GM11168 (cell line): ENCODE measurements at regions not wholly inside any gene's neighbourhood (a gene's known extent, or its start where the extent isn't known, plus 50 kb on each side); places are given as distances from the start of the nearest gene placed in this dataset.

Source experiments
- in situ Hi-C: fragments of 300-500 bp; cut with MboI; formaldehyde crosslinking; loops from one replicate; pipeline ENCODE4 v1.12.0; 2022; ENCODE audit warnings: low sequenced_read_pairs; ENCODE audit not compliant: unreplicated experiment

DNA sequence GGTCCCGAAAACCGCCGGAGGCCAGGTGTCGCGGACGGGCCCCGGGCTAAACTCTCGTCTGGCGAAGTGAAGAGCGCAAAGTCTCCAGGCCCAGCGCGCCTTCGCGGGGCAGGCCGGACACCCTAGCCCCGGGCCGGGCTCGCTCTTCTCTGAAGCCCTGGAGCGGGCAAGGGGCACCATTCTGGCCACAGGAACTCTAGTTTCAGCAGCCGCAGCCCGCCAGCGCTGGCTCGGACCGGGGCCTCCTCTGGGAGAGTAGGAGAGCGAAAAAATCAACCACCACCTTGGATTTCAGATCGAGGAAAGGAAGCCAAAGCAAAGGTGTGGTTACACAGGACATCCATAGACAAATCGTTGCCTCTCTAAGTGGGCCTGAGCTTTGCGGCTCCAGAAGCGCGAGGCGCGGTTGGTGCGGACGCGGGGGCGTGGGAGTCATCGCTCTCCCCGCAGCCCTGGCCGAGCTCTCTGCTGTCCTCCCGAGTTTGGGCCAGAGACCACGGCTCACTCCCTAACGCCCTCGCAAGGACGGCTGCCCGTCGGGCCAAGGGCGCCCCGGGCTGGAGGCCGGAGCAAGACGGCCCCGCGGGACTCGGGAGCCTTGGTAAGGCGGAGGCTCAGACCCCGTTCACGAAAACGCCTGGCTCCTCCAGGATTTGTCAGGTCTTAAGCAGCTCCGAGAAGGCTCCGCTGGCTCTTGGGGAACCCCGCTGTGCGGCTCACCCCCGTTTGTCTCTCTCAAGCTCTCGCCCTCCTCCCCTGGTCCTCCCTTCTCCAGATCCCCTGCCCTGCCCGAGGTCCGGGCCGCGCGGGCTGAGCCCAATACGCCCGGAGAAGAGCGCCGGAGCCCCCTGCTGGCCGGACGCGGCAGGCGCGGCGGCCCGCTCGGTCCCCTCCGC is 132.9 kb upstream of the DPYD start:
- in situ Hi-C loops: loop anchor here (25.0 kb wide), 1 partner anchor 1066 kb away; no protein-coding TSS in a partner anchor

DNA sequence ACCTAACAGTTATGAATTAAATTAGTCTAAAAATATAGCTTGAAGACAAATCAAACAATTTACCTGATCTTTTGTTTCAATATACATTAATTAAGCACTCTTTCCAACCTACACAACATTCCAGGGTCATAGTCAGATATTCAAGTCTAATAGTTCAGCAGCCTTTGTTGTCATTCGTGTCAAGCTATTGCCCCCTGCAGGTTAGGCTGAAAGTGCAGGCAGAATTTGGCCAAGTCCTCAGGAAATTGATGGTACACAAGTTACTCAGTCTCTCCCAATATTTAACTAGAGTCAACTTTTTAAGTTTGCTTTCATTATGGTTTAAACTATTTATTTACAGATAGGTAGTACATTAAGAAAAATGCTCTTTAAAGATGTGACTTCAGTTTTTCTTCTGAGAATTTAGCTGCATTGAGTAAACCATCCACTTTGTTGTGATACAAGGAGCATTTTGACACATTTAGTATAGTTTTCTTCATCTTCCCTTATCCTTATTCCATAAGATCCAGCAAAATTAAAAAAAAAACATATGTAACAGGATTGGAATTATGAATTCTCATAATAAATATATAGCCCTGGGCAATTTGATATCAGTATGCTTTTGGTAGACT is 130.3 kb upstream of the DPYD start:
- in situ Hi-C loops: loop anchor here (25.0 kb wide), 1 partner anchor 1064 kb away; no protein-coding TSS in a partner anchor

DNA sequence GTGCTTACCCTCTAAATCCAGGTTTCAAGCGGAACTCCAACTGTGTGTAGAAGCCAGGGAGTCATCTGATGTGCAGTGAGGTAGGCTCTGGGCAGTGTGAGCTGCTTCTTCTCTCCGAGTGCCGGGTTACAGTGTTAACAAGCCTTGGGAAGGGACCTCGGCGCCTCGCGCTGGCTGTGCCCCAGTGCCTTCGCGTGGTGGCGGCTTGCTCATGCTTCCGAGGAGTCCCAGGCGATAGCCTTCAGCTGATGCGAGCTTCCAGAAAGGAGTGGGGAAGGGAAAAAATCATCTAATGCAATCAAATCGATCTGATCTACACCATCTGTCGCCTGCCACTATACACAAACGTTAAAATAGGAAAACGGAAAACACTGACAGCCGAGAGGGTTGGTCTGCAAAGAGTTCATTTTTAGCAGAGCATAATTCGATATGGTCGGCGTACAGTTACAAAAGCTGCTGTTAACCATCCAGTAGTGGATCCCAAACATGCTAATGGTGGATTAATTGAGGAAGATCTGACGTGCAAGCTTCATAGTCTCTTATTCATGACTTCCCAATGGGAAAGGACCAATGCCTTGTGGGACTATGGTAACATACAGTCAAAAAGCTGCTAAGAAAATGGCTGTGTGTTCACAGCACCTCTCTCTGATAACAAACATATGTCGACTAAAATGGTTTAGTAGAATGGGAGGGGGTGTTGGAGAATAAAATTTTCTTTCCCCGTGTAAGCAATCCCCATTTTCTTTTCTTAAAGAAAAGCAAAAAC is 128.7 kb upstream of the DPYD start:
- in situ Hi-C loops: loop anchor here (25.0 kb wide), 1 partner anchor 1062 kb away; no protein-coding TSS in a partner anchor

DNA sequence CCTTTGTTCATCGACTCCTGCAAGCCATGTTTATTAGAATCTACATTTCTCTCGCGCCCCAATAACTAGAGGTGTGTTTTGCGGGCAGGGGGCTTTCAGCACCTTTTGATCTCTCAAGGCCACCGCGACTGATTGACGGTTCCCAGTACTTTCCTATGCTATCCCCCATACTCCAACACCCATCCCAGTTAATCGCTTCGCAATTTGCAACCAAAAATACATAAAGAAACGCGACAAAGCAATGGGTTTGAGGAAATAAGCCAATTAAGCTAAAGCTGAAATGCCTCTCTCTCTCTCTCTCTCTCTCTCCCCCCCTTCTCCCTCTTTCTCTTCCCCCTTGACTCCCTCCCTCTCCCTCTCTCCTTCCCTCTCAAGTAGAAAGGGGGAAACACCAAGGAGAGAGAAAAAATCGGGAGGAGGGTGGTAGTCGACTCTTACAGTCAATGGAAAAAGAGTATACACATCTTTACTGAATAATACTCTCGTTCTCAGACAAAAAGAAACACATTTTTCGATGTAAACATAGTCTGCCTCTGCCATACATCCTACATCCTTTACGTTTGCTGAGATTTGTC is 128.0 kb upstream of the DPYD start:
- in situ Hi-C loops: no loop called here

DNA sequence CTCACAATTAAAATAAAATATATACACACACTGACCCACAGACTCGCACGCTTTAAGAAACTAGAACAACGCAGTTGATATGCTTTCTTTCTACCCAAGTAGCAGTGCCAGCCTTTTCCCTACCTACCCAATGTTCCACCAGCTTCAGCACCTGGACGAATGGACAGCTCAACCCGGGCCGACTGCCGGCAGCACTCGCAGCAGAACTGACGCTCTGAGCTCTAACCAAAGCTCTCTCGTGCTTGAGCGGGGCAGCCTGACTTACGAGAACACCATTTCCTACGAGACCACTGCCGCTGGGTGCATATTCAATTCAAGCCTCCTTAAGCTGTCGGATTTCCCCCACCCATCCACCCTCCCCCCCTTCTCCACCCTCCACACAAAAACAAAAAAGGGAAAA is 127.4 kb upstream of the DPYD start:
- in situ Hi-C loops: no loop called here

DNA sequence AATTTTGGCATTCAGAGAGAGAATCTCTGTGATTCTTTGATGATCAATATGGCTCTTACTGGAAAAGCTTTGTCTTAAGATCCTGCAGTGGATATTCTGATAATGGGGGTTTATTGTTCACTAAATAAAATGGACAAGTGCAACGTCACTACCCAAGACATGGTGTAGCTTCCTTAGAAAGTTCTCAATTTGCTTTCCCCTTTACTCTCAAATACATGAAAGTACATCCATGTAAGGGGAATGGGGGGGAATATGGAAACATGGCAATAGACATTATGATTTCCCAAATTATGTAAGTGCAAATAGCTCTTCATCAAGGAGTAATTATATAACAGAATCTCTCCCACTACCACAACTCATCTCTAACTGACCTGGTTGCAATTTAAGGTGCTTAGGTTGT is 126.3 kb upstream of the DPYD start:
- in situ Hi-C loops: no loop called here

DNA sequence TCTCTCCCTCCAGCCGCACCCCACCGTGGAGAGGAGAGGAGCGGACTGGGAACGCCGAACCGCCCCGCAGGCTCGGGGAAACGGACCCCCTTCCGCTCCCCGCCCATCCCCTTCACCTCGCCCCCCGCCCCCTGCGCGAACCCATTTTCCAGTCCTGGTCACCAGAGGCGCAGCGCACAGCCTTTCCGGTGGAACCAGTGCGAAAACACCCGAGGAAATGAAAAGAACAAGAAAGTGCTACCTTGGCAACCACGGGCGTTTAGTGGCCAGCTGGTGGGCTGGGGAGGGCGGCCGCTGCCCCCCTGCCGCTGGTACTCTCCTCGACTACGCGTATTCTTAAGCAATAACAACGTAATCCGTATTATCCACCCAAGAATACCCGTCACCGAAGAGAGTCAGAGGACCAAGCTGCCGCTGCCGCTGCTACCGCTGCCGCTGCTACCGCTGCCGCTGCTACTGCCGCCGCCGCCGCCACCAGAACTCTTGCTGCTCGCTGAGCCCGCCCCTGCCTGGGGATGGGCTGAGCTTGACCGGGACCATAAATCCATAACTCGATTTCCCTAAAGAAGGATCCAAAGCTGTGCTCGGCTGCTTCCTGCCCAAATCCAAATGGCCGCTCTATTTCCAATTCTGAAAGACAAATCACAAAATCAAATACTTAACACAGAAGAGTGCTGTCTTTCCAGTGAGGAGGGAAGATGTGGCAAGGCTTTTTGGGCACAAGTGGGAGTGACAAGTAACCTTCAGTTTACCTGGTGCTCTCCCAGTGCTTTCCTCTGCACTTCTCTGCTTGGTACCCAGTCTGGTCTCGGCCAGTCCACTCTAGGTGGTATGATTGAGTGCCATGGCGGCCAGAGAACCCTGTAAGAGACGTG is 125.2 kb upstream of the DPYD start:
- in situ Hi-C loops: no loop called here

DNA sequence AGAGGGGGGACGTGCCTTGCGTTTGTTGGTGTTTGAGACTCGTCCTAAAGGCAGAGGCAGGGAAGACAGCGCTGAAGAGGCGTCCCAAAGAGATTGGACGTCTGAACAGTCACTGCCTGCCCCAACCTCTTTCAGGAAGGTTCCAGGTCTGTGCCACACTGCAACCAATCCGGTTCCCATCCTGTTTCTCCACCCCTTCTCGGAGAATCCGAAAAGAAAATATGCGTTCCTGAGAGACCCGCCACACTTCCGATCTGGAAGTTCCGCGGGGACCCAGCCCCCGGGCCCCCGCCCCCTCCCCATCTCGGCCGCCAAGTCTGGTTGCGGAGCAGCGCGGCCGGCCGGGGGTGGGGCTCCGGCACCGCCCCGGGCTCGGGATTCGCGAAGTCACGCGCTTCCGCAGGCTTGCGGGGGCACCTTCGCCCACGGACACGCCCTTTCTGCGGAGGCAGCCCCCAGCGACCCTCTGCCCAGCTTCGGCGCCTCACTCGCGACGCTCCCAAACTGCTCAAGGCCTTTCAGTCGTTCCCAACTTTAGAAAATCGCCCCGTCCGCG is 124.5 kb upstream of the DPYD start:
- in situ Hi-C loops: no loop called here

DNA sequence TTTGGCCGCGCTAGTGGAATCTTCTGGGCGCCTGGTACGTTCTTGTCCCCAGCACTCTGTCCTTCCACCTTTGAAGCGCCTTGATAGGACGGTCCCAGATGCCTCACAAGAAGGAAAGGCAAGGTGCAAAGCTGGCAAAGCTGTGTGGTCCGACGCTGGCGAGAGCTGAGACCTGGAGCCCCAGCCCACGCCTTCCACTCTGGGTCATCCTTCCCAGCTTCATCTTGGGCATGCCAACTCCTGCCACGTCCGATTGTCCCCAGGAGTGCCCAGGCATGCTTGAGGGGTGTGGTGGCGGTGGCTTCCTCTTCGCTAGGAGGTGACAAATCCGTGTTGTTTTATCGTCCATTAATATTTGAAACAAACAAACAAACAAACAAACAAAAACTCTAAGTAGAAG is 123.9 kb upstream of the DPYD start:
- in situ Hi-C loops: no loop called here

DNA sequence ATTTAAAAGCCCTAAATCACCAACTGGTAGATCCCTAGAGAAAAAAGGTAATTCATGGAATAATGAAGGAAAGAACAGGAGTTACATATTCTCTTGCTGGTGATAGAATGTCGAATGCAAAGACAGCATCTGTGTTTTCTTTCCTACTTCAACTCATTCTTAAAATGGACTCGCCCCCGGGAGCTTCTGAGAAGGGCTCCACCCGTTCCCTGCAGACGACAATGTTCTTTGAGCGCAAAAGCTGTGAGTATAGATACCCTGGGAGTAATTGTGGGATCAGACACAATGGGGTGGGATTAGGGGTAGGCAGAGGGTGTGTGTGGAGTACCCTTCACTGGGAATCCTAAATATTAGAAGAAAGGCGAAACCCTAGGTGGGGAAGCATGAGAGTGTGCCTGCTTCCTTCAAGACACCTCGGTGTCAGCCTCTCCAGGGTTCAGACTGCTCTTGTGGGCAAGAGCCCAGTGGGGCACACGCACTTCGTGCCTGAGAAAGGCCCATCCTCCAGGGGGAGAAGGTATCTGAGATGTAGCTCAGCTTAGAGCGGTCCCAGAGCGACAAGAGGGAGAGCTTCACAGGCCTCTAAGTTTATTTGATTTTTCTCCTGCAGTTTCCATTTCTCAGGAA is 123.3 kb upstream of the DPYD start:
- in situ Hi-C loops: no loop called here

DNA sequence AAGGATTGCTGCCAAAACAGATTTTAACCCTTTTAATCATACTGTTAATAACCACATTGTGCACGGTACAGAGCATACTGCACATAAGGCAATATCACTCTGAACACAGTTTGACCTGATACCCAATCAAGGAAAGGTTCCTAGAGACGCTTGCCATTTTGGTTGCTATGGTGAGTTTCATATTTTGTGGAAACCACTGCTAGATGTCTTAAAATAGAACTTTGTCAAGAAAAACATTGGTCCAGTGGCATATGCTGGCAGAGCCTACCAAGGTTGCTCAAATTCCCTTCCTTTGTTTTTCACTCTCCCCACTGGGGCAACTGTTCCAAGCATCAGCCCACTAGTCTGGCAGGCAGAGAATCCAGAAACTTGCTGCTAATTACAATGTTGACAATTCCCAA is 114.8 kb upstream of the DPYD start:
- in situ Hi-C loops: no loop called here

DNA sequence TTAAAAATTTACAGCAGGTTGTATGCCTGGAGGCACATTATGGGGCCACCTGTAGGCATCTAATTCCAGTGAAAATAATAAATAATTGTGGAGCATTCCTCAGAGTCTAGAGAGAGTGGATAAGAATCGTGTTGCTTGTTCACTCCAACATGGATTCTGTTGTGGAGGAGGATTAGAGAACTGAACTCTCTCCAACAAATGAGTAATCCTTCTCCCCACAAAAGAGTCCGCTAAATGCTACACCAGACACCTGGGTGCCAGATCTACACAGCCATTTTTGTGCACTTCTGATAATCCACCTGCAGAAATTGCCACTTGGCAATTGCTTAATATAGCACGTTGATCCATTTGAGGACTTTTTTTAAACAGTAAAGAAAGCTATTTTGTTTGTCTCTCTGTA is 113.7 kb upstream of the DPYD start:
- in situ Hi-C loops: no loop called here

DNA sequence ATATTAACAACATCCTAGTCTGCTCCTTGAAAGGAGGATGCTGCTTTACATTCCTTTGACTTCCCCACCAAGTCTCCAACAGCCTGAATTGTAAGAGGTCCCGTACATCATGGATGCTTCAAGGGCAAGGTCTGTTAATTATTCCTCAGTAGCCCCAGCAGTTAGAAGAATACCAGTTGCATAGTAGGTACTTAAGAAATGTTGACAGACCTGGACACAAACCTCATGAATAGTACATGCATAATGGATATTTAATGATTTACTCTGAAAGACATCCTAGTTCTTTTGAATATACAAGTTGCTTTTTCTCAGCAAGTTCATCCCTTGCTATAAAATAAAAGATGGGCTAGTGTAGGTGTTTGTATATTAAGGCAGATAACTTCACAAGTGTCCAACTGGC is 112.1 kb upstream of the DPYD start:
- in situ Hi-C loops: no loop called here

DNA sequence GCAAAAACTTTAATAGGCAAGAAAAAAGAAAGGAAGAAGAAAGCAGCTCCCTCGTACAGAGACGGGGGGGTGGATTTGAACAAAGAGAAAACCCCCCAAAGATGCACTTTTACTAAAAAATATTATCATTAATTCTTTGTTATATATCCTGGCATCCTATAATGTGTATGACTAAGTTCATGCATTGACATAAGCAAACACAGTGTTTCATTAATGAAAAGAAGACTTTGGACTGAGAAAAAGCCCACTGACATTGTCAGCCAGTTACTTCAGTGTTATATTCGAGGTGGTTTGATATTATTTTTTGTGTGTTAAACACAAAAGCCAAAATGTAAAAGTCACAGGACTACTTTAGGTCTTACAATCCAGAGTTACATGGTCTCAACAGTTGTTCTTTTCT is 110.1 kb upstream of the DPYD start:
- in situ Hi-C loops: no loop called here

DNA sequence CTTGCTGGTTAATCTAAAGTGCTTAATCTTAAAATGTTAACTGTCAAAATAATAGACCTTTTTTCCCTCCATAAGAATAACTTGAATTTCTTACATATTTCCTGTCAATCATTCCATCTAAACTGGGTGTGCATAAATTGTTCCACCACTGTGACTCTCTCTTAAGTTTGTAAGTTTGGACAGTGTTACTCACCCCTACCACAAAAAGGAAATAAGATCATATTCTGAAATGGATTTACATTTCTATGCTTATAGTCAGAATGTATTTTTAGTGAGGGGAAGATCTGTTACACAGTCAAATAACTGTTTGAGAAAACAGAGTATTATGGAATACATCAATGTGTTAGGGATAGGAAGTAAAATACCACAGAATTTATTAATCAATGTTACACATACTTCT is 109.6 kb upstream of the DPYD start:
- in situ Hi-C loops: no loop called here

DNA sequence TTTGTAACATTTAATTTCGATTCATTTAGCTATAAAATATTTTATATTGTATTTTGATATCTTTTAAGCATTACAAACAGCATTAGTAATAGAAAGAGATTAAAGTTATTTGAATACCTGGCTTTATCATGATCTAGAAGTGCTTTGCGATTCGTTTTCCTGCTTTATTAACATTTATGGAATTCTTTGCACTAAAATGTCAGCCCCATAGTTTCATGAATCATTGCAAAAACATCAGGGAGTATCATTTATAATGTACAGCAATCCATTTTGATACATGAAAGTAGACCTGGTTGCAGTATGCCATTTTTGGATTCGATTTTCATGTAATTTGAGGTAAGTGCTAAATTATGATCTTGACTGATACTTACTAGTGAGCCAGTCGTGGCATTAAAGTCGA is 108.0 kb upstream of the DPYD start:
- in situ Hi-C loops: no loop called here

DNA sequence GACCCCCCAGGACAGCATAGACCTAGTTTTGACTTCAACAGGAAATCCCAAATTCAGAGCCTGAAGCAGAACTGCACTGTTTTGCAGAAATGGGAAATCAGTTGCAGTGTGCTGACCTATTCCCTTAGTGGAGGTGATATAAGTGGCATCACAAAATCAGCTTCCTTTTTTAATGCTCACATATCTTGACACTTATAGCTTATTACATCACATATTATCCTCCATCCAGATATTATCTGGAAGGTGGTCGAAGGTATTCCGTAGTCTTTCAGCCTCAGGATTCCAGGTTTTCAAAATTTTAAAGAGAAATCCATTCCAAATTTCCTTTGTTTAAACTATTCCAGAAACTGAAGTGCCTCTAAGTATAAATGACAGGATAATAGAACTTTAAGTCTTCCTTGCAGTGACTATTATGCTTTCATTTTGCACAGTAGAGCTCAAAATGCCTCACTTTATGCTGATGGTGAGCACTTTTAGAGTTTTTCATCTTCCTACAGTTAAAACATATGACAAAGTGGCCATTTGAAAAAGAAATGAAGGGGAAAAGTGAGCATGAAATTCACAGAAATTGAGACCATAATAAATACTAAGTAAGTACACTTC is 106.4 kb upstream of the DPYD start:
- in situ Hi-C loops: no loop called here

DNA sequence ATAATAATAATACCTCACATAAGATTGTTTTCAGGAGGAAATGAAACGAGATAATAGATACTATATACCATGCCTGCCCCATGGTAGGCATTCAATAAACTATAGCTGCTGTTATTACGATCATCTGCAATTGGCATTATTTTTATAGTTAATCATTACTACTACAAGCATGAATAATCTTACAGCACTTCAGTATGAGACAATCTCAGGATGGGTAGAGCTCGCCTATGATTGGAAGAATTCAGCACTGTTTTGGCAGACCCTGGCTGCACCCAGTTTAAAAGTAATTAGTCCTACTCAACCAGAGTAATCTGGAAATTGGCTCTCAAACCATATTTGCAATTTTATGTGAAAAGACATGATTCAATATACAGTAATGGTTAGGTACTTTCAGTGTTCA is 105.0 kb upstream of the DPYD start:
- in situ Hi-C loops: no loop called here

DNA sequence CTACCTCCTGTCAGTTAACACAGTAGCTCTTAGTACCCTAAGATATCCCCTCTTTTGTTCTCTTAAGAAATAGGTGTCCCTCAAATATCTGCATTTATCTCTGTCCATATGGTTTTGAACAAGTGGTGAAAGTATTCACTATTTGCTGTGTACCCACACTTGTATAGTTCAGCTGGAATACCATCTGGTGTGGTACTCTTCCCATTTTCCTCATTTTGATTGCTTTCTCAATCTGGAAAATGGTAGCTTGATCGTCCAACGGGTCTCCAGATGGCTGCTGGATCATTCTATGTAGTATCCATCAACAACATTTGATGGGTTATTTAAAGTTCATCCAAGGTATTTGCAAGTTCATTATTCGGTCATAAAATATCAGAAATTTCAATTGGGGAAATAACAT is 100.3 kb upstream of the DPYD start:
- in situ Hi-C loops: no loop called here
